A673 (cell line): ENCODE measurements at regions not wholly inside any gene's neighbourhood (a gene's known extent, or its start where the extent isn't known, plus 50 kb on each side); places are given as distances from the start of the nearest gene placed in this dataset.

Experiments
- BruUV-seq: library from RNA; stranded (reverse); fragments of 400-500 nt; replicated peaks from 2 replicates; lab custom pipeline; 2021; lab: Mats Ljungman, UMichigan
- CTCF ChIA-PET: fragments of 300-600 bp; sonication (Branson Sonifier 250); formaldehyde crosslinking; loops from one replicate; lab custom pipeline; 2022; ENCODE audit warnings: antibody characterized with exemption; lab: Charles Lee
- POLR2A ChIA-PET: fragments of 300-600 bp; sonication (Branson Sonifier 250); formaldehyde crosslinking; loops from one replicate; lab custom pipeline; 2022; ENCODE audit warnings: antibody characterized with exemption; ENCODE audit not compliant: low non-redundant PET; lab: Charles Lee
- DNase-seq: peaks from one replicate; pipeline ENCODE4 v3.0.0-alpha.2; 2015; ENCODE audit warnings: low spot score
- H3K27ac ChIP-seq: fragments of 200-600 bp; sonication (generic); 2 replicates; pipeline ENCODE4 v1.5.1; 2016; ENCODE audit warnings: mixed run types, low read depth, mild to moderate bottlenecking, mixed read lengths, antibody characterized with exemption, low read length; ENCODE audit not compliant: poor library complexity, severe bottlenecking
- H3K27me3 ChIP-seq: fragments of 200-600 bp; sonication (generic); replicated peaks from 2 replicates; pipeline ENCODE4 v1.6.1; 2017; ENCODE audit warnings: mixed run types, low read depth, mild to moderate bottlenecking, mixed read lengths, antibody characterized with exemption, low read length; ENCODE audit not compliant: insufficient read depth, poor library complexity
- H3K36me3 ChIP-seq: fragments of 200-600 bp; sonication (generic); 2 replicates; pipeline ENCODE4 v1.6.1; 2016; ENCODE audit warnings: mixed run types, mild to moderate bottlenecking, mixed read lengths, antibody characterized with exemption, low read length; ENCODE audit not compliant: insufficient read depth, poor library complexity, severe bottlenecking
- H3K4me1 ChIP-seq: fragments of 200-600 bp; sonication (generic); 2 replicates; pipeline ENCODE4 v1.6.1; 2017; ENCODE audit warnings: mixed run types, mild to moderate bottlenecking, mixed read lengths, antibody characterized with exemption, low read length; ENCODE audit not compliant: insufficient read depth, poor library complexity, severe bottlenecking
- H3K4me3 ChIP-seq: fragments of 200-600 bp; sonication (generic); 2 replicates; pipeline ENCODE4 v1.5.1; 2016; ENCODE audit warnings: low read depth, mixed run types, mild to moderate bottlenecking, mixed read lengths, low read length; ENCODE audit not compliant: poor library complexity, severe bottlenecking
- H3K9me3 ChIP-seq: fragments of 200-600 bp; sonication (generic); 2 replicates; pipeline ENCODE4 v1.6.1; 2016; ENCODE audit warnings: mixed run types, low read depth, mild to moderate bottlenecking, mixed read lengths, antibody characterized with exemption, low read length; ENCODE audit not compliant: poor library complexity, severe bottlenecking
- CTCF ChIP-seq: fragments of 300-800, 200-600 bp; sonication (generic); conservative IDR thresholded peaks from 2 replicates; pipeline ENCODE4 v1.5.1; 2017; ENCODE audit warnings: low read depth, mild to moderate bottlenecking, antibody characterized with exemption, low read length, moderate library complexity, mixed read lengths
- EZH2 ChIP-seq: fragments of 200-600 bp; sonication (generic); IDR thresholded peaks from 2 replicates; pipeline ENCODE4 v1.6.1; 2017; ENCODE audit warnings: borderline replicate concordance, low read depth, mild to moderate bottlenecking, mixed read lengths, antibody characterized with exemption, low read length; ENCODE audit not compliant: poor library complexity, severe bottlenecking
- intact Hi-C: fragments of 100-400 bp; cut with micrococcal nuclease; formaldehyde crosslinking; loops from one replicate; pipeline ENCODE4 v1.10.0; 2022; ENCODE audit not compliant: unreplicated experiment

GRCh38 chr12:98439471-98439951 is 75.9 kb upstream of the TMPO start:
- peak overlapping the region; percentile 88 for H3K27ac ChIP-seq
- H3K27me3 ChIP-seq = no peaks in the 10 kb centered on the region
- no TSS peak for BruUV-seq
- peaks cover 16% of the 10 kb centered on the region for H3K4me1 ChIP-seq
- H3K4me3 ChIP-seq = no peak overlapping the region
- peak; percentile 99 for DNase-seq
- no peaks in the 10 kb centered on the region for H3K36me3 ChIP-seq
- H3K9me3 ChIP-seq = peaks cover 12% of the 10 kb centered on the region
- ChIA-PET POLR2A (interaction anchor here (0.5 to 0.6 kb wide), 2 partner anchors 44 to 88 kb away, joined by 5 to 6 read pairs; no protein-coding TSS in a partner anchor), CTCF (interaction anchor here (0.6 to 1.2 kb wide), 3 partner anchors 12 to 35 kb away, joined by 3 to 4 read pairs (median 3); no protein-coding TSS in a partner anchor)
- intact Hi-C loops = loop anchor here (2.0 to 5.0 kb wide), 2 partner anchors 63 to 75 kb away; partner anchors contain the start of gene TMPO
- TF ChIP-seq EZH2 = no peak
- no peak for TF ChIP-seq CTCF

- peaks cover 16% of the 10 kb centered on the region for H3K4me1 ChIP-seq
- intact Hi-C loops = loop anchor here (2.0 to 5.0 kb wide), 2 partner anchors 62 to 75 kb away; partner anchors contain the start of gene TMPO
- no TSS peak for BruUV-seq
- H3K9me3 ChIP-seq = peaks cover 6% of the 10 kb centered on the region
- POLR2A ChIA-PET = interaction anchor here (0.6 kb wide), 1 partner anchor 45 kb away, joined by 5 read pairs; no protein-coding TSS in a partner anchor
- TF ChIP-seq EZH2 = no peak
- TF ChIP-seq CTCF = no peak; the same call in 1 of the 2 replicates
- peak overlapping the region; percentile 88 for H3K27ac ChIP-seq
- peak; percentile 98 for DNase-seq
- no peaks in the 10 kb centered on the region for H3K27me3 ChIP-seq
- no peak overlapping the region for H3K4me3 ChIP-seq
- no peaks in the 10 kb centered on the region for H3K36me3 ChIP-seq
- CTCF ChIA-PET = interaction anchor here (0.5 to 0.8 kb wide), 2 partner anchors 13 to 14 kb away, joined by 4 to 9 read pairs; no protein-coding TSS in a partner anchor
Observed at GRCh38 chr12:98439981-98440581, 75.3 kb upstream of the TMPO start.

GRCh38 chr12:98446060-98446459 is 69.3 kb upstream of the TMPO start:
- Histone ChIP-seq H3K9me3 (no peaks in the 10 kb centered on the region), H3K36me3 (no peaks in the 10 kb centered on the region), H3K27ac (no peak overlapping the region), H3K4me3 (no peak overlapping the region), H3K27me3 (no peaks in the 10 kb centered on the region), H3K4me1 (no peaks in the 10 kb centered on the region)
- TF ChIP-seq EZH2 = no peak
- TF ChIP-seq CTCF = no peak
- BruUV-seq = no TSS peak
- intact Hi-C loops = no loop called here
- POLR2A ChIA-PET = no interaction called here
- DNase-seq = no peak
- CTCF ChIA-PET = no interaction called here
